D721Med (cell line): ENCODE measurements at regions not wholly inside any gene's neighbourhood (a gene's known extent, or its start where the extent isn't known, plus 50 kb on each side); places are given as distances from the start of the nearest gene placed in this dataset.

ENCODE experiments used
- DNase-seq: peaks from one replicate; pipeline ENCODE4 v3.0.0; 2011; ENCODE audit warnings: low spot score; ENCODE audit not compliant: insufficient read length
- FAIRE-seq: peaks from 2 replicates; lab custom pipeline; 2011; peaks lifted over from hg19 to GRCh38; lab: Jason Lieb, UNC
- TF ChIP-seq, protein P1 (sequence below): IDR thresholded peaks from 2 replicates; pipeline ENCODE4 v1.5.1; 2012; ENCODE audit warnings: mild to moderate bottlenecking, control low read depth; ENCODE audit not compliant: insufficient read depth; ENCODE audit errors: missing control alignments

DNA sequence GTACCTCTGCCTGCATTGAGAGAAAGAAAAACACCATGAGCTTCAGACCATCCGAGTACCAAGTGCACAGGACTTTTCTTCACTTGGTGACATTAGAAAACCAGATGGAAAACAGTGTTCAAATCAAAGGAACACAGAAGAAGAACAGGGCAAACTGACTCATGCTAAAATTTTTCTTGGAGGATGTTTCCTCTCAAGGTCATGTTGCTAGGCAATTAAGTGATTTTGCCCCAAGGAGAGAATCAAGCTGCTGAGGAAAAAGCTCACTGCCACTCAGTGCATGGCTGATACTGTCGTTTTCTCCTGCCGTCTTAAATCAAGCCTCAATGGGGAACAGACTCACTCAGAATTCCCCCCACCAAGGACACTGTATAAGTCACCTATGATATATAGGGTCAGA lies 57.9 kb upstream of the SIMC1 start:
- TF ChIP-seq, protein P1, sequence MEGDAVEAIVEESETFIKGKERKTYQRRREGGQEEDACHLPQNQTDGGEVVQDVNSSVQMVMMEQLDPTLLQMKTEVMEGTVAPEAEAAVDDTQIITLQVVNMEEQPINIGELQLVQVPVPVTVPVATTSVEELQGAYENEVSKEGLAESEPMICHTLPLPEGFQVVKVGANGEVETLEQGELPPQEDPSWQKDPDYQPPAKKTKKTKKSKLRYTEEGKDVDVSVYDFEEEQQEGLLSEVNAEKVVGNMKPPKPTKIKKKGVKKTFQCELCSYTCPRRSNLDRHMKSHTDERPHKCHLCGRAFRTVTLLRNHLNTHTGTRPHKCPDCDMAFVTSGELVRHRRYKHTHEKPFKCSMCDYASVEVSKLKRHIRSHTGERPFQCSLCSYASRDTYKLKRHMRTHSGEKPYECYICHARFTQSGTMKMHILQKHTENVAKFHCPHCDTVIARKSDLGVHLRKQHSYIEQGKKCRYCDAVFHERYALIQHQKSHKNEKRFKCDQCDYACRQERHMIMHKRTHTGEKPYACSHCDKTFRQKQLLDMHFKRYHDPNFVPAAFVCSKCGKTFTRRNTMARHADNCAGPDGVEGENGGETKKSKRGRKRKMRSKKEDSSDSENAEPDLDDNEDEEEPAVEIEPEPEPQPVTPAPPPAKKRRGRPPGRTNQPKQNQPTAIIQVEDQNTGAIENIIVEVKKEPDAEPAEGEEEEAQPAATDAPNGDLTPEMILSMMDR, result no peak
- no peak for DNase-seq
- FAIRE-seq, result no peak

DNA sequence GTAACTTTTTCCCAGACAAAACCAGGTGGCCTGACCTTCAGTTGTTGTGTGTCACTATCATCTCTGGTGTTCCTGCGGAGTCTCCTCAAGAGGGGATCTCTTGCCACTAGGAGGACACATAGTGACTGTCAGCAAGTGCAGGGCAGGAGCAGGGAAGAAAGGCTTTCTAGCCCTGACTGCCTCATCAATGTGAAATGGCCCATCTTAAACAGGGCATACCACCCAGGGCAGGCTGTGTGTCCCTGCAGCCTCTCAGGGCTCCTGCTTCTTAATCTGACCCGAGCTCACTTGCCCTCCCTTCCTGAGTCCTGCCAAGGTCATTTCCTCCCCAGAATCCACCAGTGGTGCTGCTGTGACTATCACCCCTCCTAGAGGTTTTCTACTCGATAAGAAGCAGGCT lies 57.4 kb upstream of the SIMC1 start:
- TF ChIP-seq, protein P1, result no peak
- FAIRE-seq, result no peak
- no peak for DNase-seq

DNA sequence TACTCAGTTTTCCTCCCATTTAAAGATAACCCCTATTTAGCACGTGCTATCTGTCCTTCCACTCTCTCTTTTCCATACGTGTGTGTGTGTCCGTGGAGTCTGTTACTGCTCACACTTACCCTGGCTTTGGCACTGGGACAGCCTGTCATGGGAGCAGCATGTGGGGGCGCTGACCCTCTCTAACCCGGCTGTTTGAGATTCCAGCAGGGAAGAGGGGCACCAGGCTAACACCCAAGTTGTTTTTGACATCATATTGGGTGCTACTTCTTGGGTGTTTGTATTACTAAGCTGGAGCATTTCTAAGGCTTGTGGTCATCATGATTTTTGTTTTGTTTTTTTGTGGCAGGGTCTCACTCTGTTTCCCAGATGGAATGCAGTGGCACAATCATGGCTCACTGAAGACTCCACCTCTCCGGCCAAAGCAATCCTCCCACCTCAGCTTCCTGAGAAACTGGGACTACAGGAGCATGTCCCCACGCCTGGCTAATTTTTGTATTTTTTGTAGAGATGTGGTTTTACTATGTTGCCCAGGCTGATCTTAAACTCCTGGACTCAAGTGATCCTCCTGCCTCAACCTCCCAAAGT lies 56.9 kb upstream of the SIMC1 start:
- TF ChIP-seq, protein P1, result no peak
- DNase-seq, result no peak
- no peak for FAIRE-seq

DNA sequence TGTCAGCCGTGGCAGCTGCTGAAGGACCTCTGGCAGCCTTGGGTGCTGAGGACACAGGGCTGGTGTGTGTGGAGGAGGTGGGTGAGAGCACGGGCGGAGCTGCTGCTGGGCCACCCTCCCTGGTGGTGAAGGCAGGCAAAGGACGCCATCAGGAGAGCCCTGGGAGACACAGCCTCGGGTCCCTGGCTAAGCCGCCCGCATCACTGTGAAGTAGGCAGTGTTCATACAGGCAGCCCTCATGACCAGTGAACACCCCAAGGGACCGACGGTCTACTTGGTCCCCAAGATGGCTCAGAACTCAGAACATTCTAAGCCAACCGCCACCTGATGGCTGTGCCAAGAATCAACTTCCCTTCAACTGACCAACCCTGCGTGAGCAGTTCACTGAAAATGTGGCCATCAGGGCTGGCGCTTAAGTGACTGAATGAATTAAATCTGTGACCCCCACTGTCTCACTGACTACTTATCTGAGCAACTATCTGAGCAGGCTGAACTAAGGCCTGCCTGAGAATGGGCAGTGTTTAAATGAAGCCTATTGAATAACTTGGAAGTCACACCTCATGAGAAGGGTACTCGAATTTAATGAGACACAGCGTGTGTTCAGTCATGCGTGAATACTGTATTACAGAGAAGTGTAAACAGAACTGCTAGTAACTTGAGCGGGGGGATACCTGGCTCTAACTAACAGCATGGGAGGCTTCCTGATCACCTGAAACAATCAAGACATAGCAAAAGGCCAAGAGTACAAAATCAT lies 54.7 kb upstream of the SIMC1 start:
- DNase-seq, result no peak
- FAIRE-seq, result no peak
- TF ChIP-seq, protein P1, result no peak

DNA sequence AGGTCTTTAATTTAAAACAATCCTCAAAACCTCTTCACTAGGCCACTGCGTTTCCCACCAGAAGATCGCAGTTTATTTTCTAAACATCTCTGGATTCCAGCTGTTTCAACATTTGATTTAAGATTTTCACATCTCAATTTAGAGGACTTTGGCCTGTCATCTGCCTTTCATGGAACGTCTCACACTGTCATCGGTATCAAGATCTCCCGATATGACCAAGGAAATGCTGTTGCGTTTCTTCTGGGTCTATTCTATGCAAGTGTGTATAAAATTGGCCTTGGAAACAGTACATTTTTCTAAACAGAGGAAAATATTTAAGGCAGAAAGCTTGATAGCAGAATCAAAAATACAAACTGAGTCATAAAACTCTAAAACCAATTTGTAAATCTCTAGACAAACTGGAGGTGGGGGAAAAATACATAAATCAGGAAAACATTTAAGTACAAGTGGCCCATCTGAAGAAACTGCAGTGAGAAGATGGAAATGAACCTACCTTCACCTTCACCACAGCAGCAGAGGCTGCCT lies 53.6 kb upstream of the SIMC1 start:
- TF ChIP-seq, protein P1, result no peak
- DNase-seq (no peak), FAIRE-seq (no peak)

DNA sequence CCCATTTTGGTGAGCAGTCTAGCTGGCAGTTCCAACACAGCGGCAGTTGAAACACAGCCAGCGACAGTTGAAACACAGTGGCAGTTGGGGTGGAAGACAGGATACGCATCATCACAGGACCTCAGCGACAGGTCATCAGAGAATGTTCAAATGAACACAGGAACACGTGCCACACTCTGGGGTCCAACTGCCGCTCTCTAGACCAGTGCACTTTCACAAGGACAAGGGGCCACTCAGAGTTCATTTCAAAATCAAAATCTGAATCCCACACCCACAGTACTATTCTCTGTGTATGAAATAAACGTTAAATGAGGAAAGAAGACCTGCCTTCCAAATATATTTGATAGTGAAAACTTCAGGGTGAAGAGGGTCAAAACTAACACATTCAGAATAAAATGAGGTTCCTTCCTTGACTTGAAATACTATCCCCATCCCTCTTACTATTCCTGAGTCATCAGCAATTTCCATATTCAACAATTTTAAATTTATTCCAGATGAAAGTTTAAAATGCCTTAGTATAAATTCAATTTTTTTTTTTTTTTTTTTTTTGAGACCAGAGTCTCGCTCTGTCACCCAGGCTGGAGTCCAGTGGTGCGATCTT lies 53.0 kb upstream of the SIMC1 start:
- TF ChIP-seq, protein P1, result no peak
- no peak for FAIRE-seq
- DNase-seq, result no peak
